ENCODE measurements at regions not wholly inside any gene's neighbourhood (a gene's known extent, or its start where the extent isn't known, plus 50 kb on each side); places are given as distances from the start of the nearest gene placed in this dataset.
A peak's percentile ranks its signal among the peaks of the same experiment; 100 is the strongest.

DNA sequence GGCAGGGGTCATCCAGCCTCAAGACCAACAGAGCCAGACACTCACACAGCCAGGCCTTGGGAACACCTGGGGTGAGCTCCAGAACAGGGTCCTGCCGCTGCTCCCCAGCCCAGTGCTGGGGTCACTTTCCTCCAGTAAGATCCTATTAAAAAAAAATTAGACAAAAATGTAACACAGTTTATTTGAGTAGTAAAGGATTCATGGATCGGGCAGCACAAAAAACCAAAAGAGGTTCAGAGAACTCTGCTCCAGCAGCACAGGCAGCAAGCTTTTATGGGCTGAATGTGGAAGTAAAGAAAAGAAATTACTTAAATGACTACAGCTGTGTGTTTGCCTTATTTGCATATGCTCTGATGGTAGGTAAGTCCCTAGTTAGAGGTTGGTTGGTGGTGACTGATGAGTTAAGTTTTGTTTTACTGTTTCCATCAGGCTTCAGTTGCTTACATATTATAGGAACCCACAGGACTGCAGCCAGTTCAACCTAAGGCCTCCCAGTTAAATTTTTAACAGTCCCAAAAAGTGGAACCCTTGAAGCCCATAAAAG, 80.5 kb upstream of the FGFR2 start:
- Histone ChIP-seq H3K9me3 (replicated peaks; ENCODE audit: control insufficient read depth, insufficient read depth, low read length) (peaks cover 4% of the 10 kb centered on the region; the same call in 2 of the 3 replicates), H3K9ac (ENCODE audit: control insufficient read depth, insufficient read depth, low read length) (no peak overlapping the region), H3K27ac (ENCODE audit: control insufficient read depth, insufficient read depth) (peak overlapping the region; percentile 6), H3K27me3 (replicated peaks in 1 of 2; ENCODE audit: control insufficient read depth in 2 of 2, insufficient read depth in 2 of 2, low read length in 1 of 2) (no peaks in the 10 kb centered on the region; a peak in 1 of 4 replicates), H3K4me2 (ENCODE audit: control insufficient read depth, insufficient read depth) (no peak overlapping the region), H2AFZ (ENCODE audit: control insufficient read depth, low read depth, low read length) (no peak overlapping the region), H3K36me3 (ENCODE audit: control insufficient read depth in 2 of 2, insufficient read depth in 2 of 2, low read length in 1 of 2) (no peaks in the 10 kb centered on the region), H3K4me3 (no peak overlapping the region), H4K20me1 (ENCODE audit: control insufficient read depth, insufficient read depth) (no peaks in the 10 kb centered on the region), H3K4me1 (ENCODE audit: control insufficient read depth, insufficient read depth, low read length) (peaks cover 3% of the 10 kb centered on the region; the same call in 1 of the 2 replicates), H3K79me2 (ENCODE audit: control insufficient read depth, insufficient read depth, low read length) (no peaks in the 10 kb centered on the region)
- TF ChIP-seq POU2F2 (IDR thresholded peaks at IDR 0.05; ENCODE audit: borderline replicate concordance, low read depth, low read length) (peak; percentile 75; the same call in 1 of the 3 replicates), BACH1 (IDR thresholded peaks at IDR 0.05; ENCODE audit: borderline replicate concordance) (no peak)
- TF ChIP-seq, protein P1, sequence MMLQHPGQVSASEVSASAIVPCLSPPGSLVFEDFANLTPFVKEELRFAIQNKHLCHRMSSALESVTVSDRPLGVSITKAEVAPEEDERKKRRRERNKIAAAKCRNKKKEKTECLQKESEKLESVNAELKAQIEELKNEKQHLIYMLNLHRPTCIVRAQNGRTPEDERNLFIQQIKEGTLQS (IDR thresholded peaks at IDR 0.05; ENCODE audit: borderline replicate concordance, extremely low read depth, low read depth, low read length) = no peak
- no TSS peak for BruUV-seq (replicated peaks)
- peak; percentile 50 for ATAC-seq
- intact Hi-C loops (cut with micrococcal nuclease; ENCODE audit: unreplicated experiment) = no loop called here
- ChIA-PET RAD21 (ENCODE audit: unreplicated experiment) (no interaction called here), CTCF (no interaction called here), SMC1A (ENCODE audit: uncharacterized antibody, unreplicated experiment) (no interaction called here), POLR2A (no interaction called here)
- in situ Hi-C loops (cut with MboI) = no loop called here
- DNase-seq (ENCODE audit: low read depth, low spot score) = peak; percentile 16
- FAIRE-seq = no peak
- 53% methylated on average over 2 of the region's 2 CpGs for WGBS (ENCODE audit: insufficient coverage, insufficient replicate concordance, low lambda C conversion rate, missing lambda C conversion rate)

DNA sequence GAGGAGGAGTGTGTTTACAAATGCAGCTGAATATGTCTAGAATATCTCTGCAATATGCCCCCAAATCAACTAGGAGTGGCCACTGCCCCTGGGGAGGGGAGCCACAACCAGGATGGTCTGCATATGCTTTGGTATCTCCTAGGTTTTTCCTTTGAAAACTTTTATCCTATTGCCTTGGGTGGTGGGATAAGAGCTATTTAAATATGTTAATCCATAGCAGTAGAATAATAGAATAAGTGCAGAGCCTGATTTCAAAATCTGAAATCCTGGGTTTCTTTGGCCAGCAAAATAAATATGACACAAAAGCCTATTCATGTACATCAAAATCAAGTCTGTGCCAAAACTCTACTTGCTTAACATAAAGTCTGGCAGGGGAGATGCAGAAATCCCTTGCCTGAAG, 79.6 kb upstream of the FGFR2 start:
- peaks cover 3% of the 10 kb centered on the region; the same call in 1 of the 2 replicates for H3K4me1 ChIP-seq (ENCODE audit: control insufficient read depth, insufficient read depth, low read length)
- no peak overlapping the region for H3K4me3 ChIP-seq
- no peak for ATAC-seq
- no peak overlapping the region for H2AFZ ChIP-seq (ENCODE audit: control insufficient read depth, low read depth, low read length)
- H3K9ac ChIP-seq (ENCODE audit: control insufficient read depth, insufficient read depth, low read length) = no peak overlapping the region
- no peak for FAIRE-seq
- ChIA-PET CTCF (no interaction called here), SMC1A (ENCODE audit: uncharacterized antibody, unreplicated experiment) (no interaction called here), POLR2A (no interaction called here), RAD21 (ENCODE audit: unreplicated experiment) (no interaction called here)
- no peaks in the 10 kb centered on the region for H3K36me3 ChIP-seq (ENCODE audit: control insufficient read depth in 2 of 2, insufficient read depth in 2 of 2, low read length in 1 of 2)
- H3K79me2 ChIP-seq (ENCODE audit: control insufficient read depth, insufficient read depth, low read length) = no peaks in the 10 kb centered on the region
- H3K27ac ChIP-seq (ENCODE audit: control insufficient read depth, insufficient read depth) = no peak overlapping the region
- DNase-seq (ENCODE audit: low read depth, low spot score) = no peak
- no peaks in the 10 kb centered on the region for H4K20me1 ChIP-seq (ENCODE audit: control insufficient read depth, insufficient read depth)
- in situ Hi-C loops (cut with MboI) (no loop called here), intact Hi-C loops (cut with micrococcal nuclease; ENCODE audit: unreplicated experiment) (no loop called here)
- no peak overlapping the region for H3K4me2 ChIP-seq (ENCODE audit: control insufficient read depth, insufficient read depth)
- no peaks in the 10 kb centered on the region; a peak in 1 of 4 replicates for H3K27me3 ChIP-seq (replicated peaks in 1 of 2; ENCODE audit: control insufficient read depth in 2 of 2, insufficient read depth in 2 of 2, low read length in 1 of 2)
- BruUV-seq (replicated peaks) = no TSS peak
- peaks cover 4% of the 10 kb centered on the region; the same call in 2 of the 3 replicates for H3K9me3 ChIP-seq (replicated peaks; ENCODE audit: control insufficient read depth, insufficient read depth, low read length)
- TF ChIP-seq NR2C2 (IDR thresholded peaks at IDR 0.05; ENCODE audit: borderline replicate concordance, control insufficient read depth, insufficient read length, low read depth) = no peak
- no peak for TF ChIP-seq RB1 (IDR thresholded peaks at IDR 0.05; ENCODE audit: borderline replicate concordance)
- TF ChIP-seq NFXL1 (IDR thresholded peaks at IDR 0.05; ENCODE audit: borderline replicate concordance) = no peak
- TF ChIP-seq, protein P2, sequence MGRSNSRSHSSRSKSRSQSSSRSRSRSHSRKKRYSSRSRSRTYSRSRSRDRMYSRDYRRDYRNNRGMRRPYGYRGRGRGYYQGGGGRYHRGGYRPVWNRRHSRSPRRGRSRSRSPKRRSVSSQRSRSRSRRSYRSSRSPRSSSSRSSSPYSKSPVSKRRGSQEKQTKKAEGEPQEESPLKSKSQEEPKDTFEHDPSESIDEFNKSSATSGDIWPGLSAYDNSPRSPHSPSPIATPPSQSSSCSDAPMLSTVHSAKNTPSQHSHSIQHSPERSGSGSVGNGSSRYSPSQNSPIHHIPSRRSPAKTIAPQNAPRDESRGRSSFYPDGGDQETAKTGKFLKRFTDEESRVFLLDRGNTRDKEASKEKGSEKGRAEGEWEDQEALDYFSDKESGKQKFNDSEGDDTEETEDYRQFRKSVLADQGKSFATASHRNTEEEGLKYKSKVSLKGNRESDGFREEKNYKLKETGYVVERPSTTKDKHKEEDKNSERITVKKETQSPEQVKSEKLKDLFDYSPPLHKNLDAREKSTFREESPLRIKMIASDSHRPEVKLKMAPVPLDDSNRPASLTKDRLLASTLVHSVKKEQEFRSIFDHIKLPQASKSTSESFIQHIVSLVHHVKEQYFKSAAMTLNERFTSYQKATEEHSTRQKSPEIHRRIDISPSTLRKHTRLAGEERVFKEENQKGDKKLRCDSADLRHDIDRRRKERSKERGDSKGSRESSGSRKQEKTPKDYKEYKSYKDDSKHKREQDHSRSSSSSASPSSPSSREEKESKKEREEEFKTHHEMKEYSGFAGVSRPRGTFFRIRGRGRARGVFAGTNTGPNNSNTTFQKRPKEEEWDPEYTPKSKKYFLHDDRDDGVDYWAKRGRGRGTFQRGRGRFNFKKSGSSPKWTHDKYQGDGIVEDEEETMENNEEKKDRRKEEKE (IDR thresholded peaks at IDR 0.05) = no peak
- TF ChIP-seq ESRRA (IDR thresholded peaks at IDR 0.05; ENCODE audit: low read length) = no peak
- no peak for TF ChIP-seq ETV6 (conservative IDR thresholded peaks at IDR 0.05 in 1 of 2, IDR thresholded peaks at IDR 0.05 in 1 of 2; ENCODE audit: borderline replicate concordance in 1 of 2, low read depth in 1 of 2)
- TF ChIP-seq ATF7 (IDR thresholded peaks at IDR 0.05; ENCODE audit: low read depth) = no peak
- TF ChIP-seq SRF (IDR thresholded peaks at IDR 0.05; ENCODE audit: low read depth in 2 of 2, low read length in 2 of 2) = no peak
- no peak for TF ChIP-seq RFX5 (IDR thresholded peaks at IDR 0.05; ENCODE audit: low read depth, low read length)
- TF ChIP-seq ZNF274 (IDR thresholded peaks at IDR 0.05; ENCODE audit: insufficient read depth, insufficient read length) = no peak
- no peak for TF ChIP-seq MTA2 (IDR thresholded peaks at IDR 0.05; ENCODE audit: low read depth)
- TF ChIP-seq, protein P1 (IDR thresholded peaks at IDR 0.05; ENCODE audit: borderline replicate concordance, extremely low read depth, low read depth, low read length) = no peak

All from GM12878 (cell line).